NCI-H1105 (cell line): ENCODE measurements at regions not wholly inside any gene's neighbourhood (a gene's known extent, or its start where the extent isn't known, plus 50 kb on each side); places are given as distances from the start of the nearest gene placed in this dataset.
"Not testable (repeated sequence)": the region's sequence is repeated elsewhere in the genome, so short reads cannot be mapped to it uniquely, and the experiment has no call there.

ENCODE experiments used
- DNase-seq: peaks from one replicate; lab custom pipeline; 2025; lab: John Stamatoyannopoulos, UW

- DNase-seq, result no peak
Observed at GRCh38 chr11:29623144-29623722, 393.6 kb downstream of the KCNA4 start.

GRCh38 chr11:29616611-29617010, 400.2 kb downstream of the KCNA4 start:
- DNase-seq, result no peak

- no peak for DNase-seq
Observed at GRCh38 chr11:29612423-29612822, 404.4 kb downstream of the KCNA4 start.

- DNase-seq, result no peak
Observed at GRCh38 chr11:29606330-29607031, 410.3 kb downstream of the KCNA4 start.

DNA sequence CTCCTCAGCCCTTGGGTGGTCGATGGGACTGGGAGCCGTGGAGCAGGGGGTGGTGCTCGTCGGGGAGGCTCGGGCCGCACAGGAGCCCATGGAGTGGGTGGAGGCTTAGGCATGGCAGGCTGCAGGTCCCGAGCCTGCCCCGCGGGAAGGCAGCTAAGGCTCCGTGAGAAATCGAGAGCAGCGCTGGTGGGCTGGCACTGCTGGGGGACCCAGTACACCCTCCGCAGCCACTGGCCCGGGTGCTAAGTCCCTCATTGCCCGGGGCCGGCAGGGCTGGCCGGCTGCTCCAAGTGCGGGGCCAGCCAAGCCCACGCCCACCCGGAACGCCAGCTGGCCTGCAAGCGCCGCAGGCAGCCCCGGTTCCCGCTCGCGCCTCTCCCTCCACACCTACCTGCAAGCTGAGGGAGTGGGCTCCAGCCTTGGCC, 416.7 kb downstream of the KCNA4 start:
- DNase-seq, result not testable (repeated sequence)

- DNase-seq, result no peak
Observed at GRCh38 chr11:29584342-29584741, 432.5 kb downstream of the KCNA4 start.

GRCh38 chr11:29578806-29579205, 438.0 kb downstream of the KCNA4 start:
- no peak for DNase-seq

DNA sequence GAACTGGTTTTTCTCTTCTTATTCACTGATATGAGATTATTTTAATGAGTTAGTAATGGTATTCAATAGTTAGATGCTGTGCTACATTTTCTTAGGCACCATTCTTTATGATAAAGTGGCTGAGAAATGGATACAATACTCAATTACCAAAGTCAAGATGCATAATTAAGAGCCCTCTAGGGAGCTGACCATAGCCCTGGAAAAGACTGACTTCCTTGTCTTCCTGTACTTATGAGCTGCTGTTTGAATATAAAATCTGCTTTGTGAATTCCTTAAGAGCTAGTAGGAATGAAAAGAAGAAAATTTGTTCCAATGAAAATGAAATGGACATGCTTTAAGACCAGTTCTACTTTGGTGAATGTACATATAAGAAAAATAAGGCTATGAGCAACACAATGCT, 452.3 kb downstream of the KCNA4 start:
- DNase-seq, result no peak

DNA sequence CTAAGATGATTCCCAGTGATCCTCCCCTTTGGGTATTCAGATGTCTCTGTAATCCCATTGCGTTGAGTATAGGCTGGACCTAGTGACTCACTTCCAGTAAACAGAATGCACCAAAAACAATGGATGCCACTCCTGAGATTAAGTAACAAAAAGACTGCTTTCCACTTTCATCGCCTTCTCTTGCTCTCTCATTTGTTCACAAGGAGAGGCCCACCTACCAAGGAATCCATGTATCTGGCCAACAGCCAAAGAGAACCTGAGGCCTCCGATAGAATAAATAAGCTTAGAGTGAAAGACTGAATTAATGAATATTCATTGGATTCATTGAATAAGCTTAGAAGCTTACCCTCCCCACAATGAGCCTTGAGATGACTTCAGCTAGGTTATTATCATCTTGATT, 454.6 kb downstream of the KCNA4 start:
- no peak for DNase-seq

DNA sequence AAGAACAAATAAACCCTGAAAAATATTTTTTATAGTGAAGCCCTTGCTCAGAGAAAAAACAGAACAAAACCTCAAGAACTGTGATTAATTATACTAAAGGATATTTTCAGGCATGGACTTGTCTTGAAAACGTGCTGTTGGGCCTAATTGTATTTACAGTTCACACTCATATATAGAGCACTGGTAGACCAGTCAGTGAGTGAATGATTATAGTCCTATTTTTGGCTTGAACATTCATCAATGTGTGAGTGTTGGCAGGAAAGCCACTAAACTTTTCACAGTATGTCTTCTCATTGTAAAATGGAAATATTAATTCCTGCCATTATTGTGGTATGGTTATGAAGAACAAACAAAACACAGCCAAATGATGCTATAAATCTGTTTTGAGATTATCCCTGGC, 462.8 kb downstream of the KCNA4 start:
- DNase-seq, result no peak

GRCh38 chr11:29538339-29539036, 478.3 kb downstream of the KCNA4 start:
- DNase-seq, result no peak

DNA sequence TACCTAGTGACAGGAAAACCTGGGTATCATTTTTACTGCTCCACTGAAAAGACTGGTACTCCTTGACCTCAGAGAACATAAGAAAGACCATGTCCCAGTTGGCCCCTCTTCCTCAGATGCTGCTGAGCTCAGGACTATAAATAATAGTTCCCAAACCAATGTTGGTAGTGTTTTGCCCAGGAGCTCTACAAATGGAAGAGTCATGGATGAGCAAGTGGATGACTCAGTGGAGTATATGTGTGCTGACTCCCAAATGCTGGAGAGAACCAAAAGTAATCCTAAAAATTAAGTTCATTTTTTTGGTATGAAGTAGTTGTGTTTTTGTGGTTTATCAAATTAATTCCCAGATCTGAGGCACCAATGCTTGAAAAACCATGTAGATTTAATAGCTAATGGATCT, 482.0 kb downstream of the KCNA4 start:
- no peak for DNase-seq

DNA sequence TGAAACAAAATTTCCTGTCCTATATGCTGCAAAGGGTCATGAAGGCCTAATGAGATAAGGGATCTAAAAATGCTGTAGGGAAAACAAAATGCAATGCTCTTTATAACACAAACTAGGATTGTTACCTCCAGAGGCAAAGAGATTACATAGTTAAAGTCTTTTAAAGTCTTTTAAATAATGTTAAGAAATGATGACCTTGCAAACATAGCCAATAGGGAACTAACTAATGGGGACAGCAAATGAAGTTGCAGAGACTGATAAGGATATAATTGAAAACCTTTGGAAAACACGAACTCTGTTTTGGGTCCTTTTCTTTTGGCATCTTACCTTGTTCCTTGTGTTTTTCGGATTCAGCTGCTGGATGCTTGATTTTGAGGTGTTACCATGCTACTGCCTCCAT, 485.9 kb downstream of the KCNA4 start:
- DNase-seq, result no peak

GRCh38 chr11:29527391-29527936, 489.4 kb downstream of the KCNA4 start:
- no peak for DNase-seq

- DNase-seq, result no peak
Observed at GRCh38 chr11:29518389-29519174, 498.2 kb downstream of the KCNA4 start.

- DNase-seq, result no peak
Observed at GRCh38 chr11:29511394-29511793, 505.4 kb downstream of the KCNA4 start.

GRCh38 chr11:29507376-29507775, 509.5 kb downstream of the KCNA4 start:
- DNase-seq, result no peak

DNA sequence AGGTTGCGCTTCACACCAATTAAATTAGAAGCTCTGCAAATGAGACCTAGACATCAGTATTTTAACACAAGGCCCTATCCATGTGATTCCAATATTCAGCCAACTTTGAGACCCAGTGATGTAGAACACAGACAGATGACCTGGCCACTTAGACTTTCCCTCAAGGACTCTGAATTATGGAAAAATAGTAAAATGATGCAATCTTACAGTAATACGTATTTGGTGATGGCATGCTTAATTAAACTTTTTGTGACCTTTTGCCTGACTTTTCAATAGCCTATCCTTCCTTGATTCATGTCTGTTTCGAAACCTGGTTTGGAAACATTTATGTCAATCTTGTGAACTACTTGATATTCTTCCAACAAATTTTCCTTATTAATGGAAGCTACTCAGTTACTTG, 521.2 kb downstream of the KCNA4 start:
- DNase-seq, result no peak

- DNase-seq, result no peak
Observed at GRCh38 chr11:29490938-29491337, 525.9 kb downstream of the KCNA4 start.

DNA sequence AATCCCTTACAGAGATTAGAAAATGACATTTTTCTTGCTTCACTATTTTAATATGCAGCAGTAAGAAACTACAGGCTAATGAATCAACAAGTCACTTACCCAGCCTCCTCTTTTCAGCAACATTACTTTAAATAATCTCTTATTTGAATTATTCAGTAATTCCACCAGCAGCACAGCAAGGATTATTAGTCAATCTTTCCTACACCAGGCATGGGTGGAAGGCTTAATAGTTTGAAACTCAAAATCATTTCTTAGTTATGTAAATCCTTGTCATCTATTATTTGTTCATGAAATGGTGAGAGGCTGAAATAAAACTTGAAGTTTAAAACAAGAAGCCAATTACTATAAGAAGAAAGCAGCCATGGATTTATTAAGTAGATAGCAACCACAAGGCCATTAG, 530.5 kb downstream of the KCNA4 start:
- DNase-seq, result no peak

DNA sequence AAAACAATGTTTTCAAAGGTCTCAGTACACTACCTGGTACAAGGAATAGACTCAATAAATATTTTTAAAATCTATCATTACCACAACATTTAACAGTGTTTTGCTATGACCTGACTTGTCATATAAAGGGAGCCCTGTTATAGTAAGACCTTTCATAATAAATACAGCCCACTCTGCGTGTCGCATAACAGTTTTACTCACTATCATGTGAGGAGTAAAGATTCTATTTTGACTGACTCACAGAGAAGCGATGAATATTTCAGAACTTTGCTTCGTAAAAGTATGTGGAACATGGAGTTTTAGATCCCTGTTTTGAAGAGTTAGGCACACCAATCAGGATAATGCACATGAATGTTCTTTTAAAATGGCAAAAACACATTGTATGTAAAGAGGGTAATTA, 531.2 kb downstream of the KCNA4 start:
- DNase-seq, result no peak

GRCh38 chr11:29484548-29484947, 532.3 kb downstream of the KCNA4 start:
- DNase-seq, result no peak
